ENCODE measurements at regions not wholly inside any gene's neighbourhood (a gene's known extent, or its start where the extent isn't known, plus 50 kb on each side); places are given as distances from the start of the nearest gene placed in this dataset.
A peak's percentile ranks its signal among the peaks of the same experiment; 100 is the strongest.

DNA sequence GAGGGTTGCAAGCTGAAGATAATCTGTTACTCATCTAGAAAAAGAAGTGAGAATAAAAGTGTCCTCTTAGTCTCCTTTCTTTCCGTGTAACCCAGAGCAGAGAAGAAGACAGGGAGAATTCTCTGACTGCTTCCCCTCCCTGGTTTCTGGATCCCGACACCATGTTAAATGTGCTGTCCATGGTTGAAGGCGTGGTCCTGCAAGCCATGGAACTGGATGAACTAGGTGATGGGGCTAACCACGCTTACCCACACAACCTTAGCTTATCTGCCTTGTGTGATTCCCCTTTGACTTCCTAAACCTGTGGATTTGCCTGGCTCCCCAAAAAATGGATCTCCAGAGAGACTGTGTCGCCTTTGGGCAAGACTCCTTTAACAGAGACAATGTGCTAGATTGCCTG is 907.6 kb downstream of the FSTL5 start:
- in situ Hi-C loops (cut with MboI): no loop called here
- 30 to 34% methylated on average over 5 of the region's 5 CpGs for WGBS, 2 experiments (ENCODE audit: low coverage in 1 of 2, low lambda C conversion rate in 2 of 2, missing lambda C conversion rate in 2 of 2)
- H3K79me2 ChIP-seq (ENCODE audit: insufficient read depth): no peaks in the 10 kb centered on the region
- TF ChIP-seq EZH2phosphoT487 (IDR thresholded peaks at IDR 0.05; ENCODE audit: insufficient read depth, low read depth) (no peak), EZH2 (IDR thresholded peaks at IDR 0.05; ENCODE audit: insufficient read depth, poor library complexity, severe bottlenecking) (no peak)
- no peaks in the 10 kb centered on the region for H3K27me3 ChIP-seq (replicated peaks; ENCODE audit: insufficient read depth)
- H3K9me2 ChIP-seq (ENCODE audit: insufficient read depth): no peaks in the 10 kb centered on the region
- no peak overlapping the region for H3K9ac ChIP-seq
- H3K4me1 ChIP-seq (ENCODE audit: insufficient read depth): no peaks in the 10 kb centered on the region
- no peak overlapping the region for H2AFZ ChIP-seq
- no peak overlapping the region for H3K4me3 ChIP-seq
- no peaks in the 10 kb centered on the region for H4K20me1 ChIP-seq (ENCODE audit: insufficient read depth)
- no peaks in the 10 kb centered on the region for H3K36me3 ChIP-seq (ENCODE audit: low read depth)
- no peak overlapping the region for H3K4me2 ChIP-seq (ENCODE audit: unreplicated experiment)
- no peaks in the 10 kb centered on the region for H3K9me3 ChIP-seq (ENCODE audit: low read depth)
- no peak overlapping the region for H3K27ac ChIP-seq
- DNase-seq: no peak
- H3F3A ChIP-seq (ENCODE audit: insufficient read depth): no peaks in the 10 kb centered on the region

DNA sequence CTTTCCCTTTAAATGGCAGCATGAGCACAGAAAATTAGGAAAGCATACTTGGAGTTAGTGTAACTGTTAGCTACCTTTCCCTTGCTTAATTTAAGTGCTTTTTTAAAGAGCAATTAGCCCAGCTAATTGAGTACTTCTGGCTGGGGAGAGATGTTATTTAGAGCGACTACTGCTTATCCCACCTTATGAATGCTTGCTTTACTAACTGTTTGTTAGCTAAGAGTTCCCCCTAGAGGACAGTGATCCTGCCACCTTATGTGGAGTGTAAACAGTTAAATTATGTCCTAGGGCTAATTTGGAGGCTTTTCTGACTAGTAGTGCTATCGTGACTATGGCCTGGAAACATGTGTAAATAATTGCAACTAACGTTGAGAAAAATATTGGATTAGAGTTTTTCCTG is 909.4 kb downstream of the FSTL5 start:
- H3K4me3 ChIP-seq: no peak overlapping the region
- no peaks in the 10 kb centered on the region for H3K9me3 ChIP-seq (ENCODE audit: low read depth)
- no peaks in the 10 kb centered on the region for H3K4me1 ChIP-seq (ENCODE audit: insufficient read depth)
- no peak overlapping the region for H2AFZ ChIP-seq
- no peaks in the 10 kb centered on the region for H4K20me1 ChIP-seq (ENCODE audit: insufficient read depth)
- no peak for DNase-seq
- in situ Hi-C loops (cut with MboI): no loop called here
- no peak overlapping the region for H3K27ac ChIP-seq
- WGBS, 2 experiments (ENCODE audit: low coverage in 1 of 2, low lambda C conversion rate in 2 of 2, missing lambda C conversion rate in 2 of 2): 16 to 21% methylated on average over 3 of the region's 3 CpGs
- no peaks in the 10 kb centered on the region for H3K36me3 ChIP-seq (ENCODE audit: low read depth)
- H3K27me3 ChIP-seq (replicated peaks; ENCODE audit: insufficient read depth): no peaks in the 10 kb centered on the region
- H3F3A ChIP-seq (ENCODE audit: insufficient read depth): no peaks in the 10 kb centered on the region
- no peaks in the 10 kb centered on the region for H3K79me2 ChIP-seq (ENCODE audit: insufficient read depth)
- H3K9ac ChIP-seq: no peak overlapping the region
- H3K4me2 ChIP-seq (ENCODE audit: unreplicated experiment): no peak overlapping the region
- no peak for TF ChIP-seq EZH2phosphoT487 (IDR thresholded peaks at IDR 0.05; ENCODE audit: insufficient read depth, low read depth)
- TF ChIP-seq EZH2 (IDR thresholded peaks at IDR 0.05; ENCODE audit: insufficient read depth, poor library complexity, severe bottlenecking): no peak
- H3K9me2 ChIP-seq (ENCODE audit: insufficient read depth): no peaks in the 10 kb centered on the region

DNA sequence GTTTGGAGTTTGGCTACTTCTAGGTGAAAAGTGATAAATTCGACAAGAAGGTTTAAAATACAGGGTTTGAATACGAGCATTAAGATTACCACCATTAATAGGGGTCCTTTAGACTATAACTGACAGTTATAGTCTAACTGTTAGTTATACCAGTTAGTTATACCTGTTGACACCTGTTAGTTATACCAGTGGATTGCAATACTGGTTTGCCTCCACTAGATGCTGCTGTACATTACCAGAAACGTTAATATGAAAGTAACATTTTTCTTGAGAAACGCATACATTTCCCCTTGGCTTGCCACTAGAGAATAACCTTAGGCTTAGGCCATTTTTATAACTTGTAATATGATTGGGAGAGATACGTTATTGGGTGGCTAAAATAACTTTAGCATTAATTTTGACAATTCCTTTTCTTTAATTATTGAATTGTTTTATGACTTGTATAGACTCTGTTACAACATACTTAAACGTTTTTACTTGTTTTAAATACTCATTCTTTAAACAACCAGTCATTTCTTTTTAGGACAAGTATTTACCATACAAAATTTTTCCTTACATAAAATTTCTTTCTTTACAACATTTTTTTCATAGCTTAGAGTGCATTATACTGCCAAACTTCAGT is 911.2 kb downstream of the FSTL5 start:
- Histone ChIP-seq H3K79me2 (ENCODE audit: insufficient read depth) (no peaks in the 10 kb centered on the region), H3K4me3 (no peak overlapping the region), H3K4me2 (ENCODE audit: unreplicated experiment) (no peak overlapping the region), H3K27me3 (replicated peaks; ENCODE audit: insufficient read depth) (no peaks in the 10 kb centered on the region), H4K20me1 (ENCODE audit: insufficient read depth) (no peaks in the 10 kb centered on the region), H2AFZ (no peak overlapping the region), H3K4me1 (ENCODE audit: insufficient read depth) (no peaks in the 10 kb centered on the region), H3K9me3 (ENCODE audit: low read depth) (no peaks in the 10 kb centered on the region), H3K9me2 (ENCODE audit: insufficient read depth) (no peaks in the 10 kb centered on the region), H3K9ac (no peak overlapping the region), H3K27ac (no peak overlapping the region), H3F3A (ENCODE audit: insufficient read depth) (no peaks in the 10 kb centered on the region), H3K36me3 (ENCODE audit: low read depth) (no peaks in the 10 kb centered on the region)
- peak; percentile 12 for DNase-seq
- 21 to 22% methylated on average over 6 of the region's 6 CpGs for WGBS, 2 experiments (ENCODE audit: low coverage in 1 of 2, low lambda C conversion rate in 2 of 2, missing lambda C conversion rate in 2 of 2)
- in situ Hi-C loops (cut with MboI): no loop called here
- TF ChIP-seq EZH2phosphoT487 (IDR thresholded peaks at IDR 0.05; ENCODE audit: insufficient read depth, low read depth) (no peak), EZH2 (IDR thresholded peaks at IDR 0.05; ENCODE audit: insufficient read depth, poor library complexity, severe bottlenecking) (no peak)

DNA sequence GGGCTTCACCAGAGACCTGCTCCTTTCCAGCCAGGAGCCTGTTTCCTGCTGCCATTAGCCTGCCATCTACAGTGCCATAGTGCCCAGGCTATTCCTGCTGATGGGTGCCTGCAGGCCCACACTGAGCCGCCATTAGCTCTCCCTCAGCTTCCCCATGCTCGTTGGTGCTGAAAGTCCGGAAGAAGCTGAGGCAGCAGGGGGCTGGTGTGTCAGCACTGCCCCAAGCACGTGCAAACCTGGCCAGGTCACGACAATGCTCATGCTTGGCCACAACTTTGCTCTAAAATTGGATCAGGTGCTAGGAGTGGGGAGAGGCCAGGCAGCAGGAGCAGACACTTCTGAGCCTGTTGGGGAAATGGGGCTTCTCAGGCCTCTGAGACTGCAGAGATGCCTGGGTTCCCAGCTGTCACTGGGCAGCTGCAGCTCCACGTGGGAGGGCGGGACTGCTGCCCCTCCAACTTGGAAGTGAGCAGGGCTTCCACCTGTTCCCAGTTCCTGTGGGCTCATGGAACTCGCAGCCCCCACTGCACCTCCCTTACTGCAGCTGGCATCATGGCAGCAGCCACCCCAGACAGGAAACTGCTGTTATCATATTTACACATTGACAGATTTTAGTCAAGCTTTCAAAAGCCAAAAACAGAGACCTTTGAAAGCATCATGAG is 913.9 kb downstream of the FSTL5 start:
- no peaks in the 10 kb centered on the region for H3K9me2 ChIP-seq (ENCODE audit: insufficient read depth)
- 31 to 33% methylated on average over 8 of the region's 8 CpGs for WGBS, 2 experiments (ENCODE audit: low coverage in 1 of 2, low lambda C conversion rate in 2 of 2, missing lambda C conversion rate in 2 of 2)
- no peaks in the 10 kb centered on the region for H3K4me1 ChIP-seq (ENCODE audit: insufficient read depth)
- H3K27me3 ChIP-seq (replicated peaks; ENCODE audit: insufficient read depth): no peaks in the 10 kb centered on the region
- H3K4me2 ChIP-seq (ENCODE audit: unreplicated experiment): no peak overlapping the region
- H3K9ac ChIP-seq: no peak overlapping the region
- H3F3A ChIP-seq (ENCODE audit: insufficient read depth): no peaks in the 10 kb centered on the region
- no peaks in the 10 kb centered on the region for H3K79me2 ChIP-seq (ENCODE audit: insufficient read depth)
- TF ChIP-seq EZH2phosphoT487 (IDR thresholded peaks at IDR 0.05; ENCODE audit: insufficient read depth, low read depth): no peak
- no peak for TF ChIP-seq EZH2 (IDR thresholded peaks at IDR 0.05; ENCODE audit: insufficient read depth, poor library complexity, severe bottlenecking)
- H3K4me3 ChIP-seq: no peak overlapping the region
- no peak overlapping the region for H3K27ac ChIP-seq
- no peak overlapping the region for H2AFZ ChIP-seq
- no peaks in the 10 kb centered on the region for H3K36me3 ChIP-seq (ENCODE audit: low read depth)
- no peaks in the 10 kb centered on the region for H3K9me3 ChIP-seq (ENCODE audit: low read depth)
- in situ Hi-C loops (cut with MboI): no loop called here
- no peaks in the 10 kb centered on the region for H4K20me1 ChIP-seq (ENCODE audit: insufficient read depth)
- no peak for DNase-seq

Data from GM23248 (cell line).